Omental fat pad (tissue), 3 donors: ENCODE measurements at regions not wholly inside any gene's neighbourhood (a gene's known extent, or its start where the extent isn't known, plus 50 kb on each side); places are given as distances from the start of the nearest gene placed in this dataset.
A peak's percentile ranks its signal among the peaks of the same experiment; 100 is the strongest.
"Not testable (repeated sequence)": the region's sequence is repeated elsewhere in the genome, so short reads cannot be mapped to it uniquely, and the experiment has no call there.

ENCODE experiments used
- ATAC-seq: fragments of 150-250 bp; one replicate; pipeline ENCODE4 v1.9.1; 2016; ENCODE audit warnings: mild to moderate bottlenecking, moderate library complexity; ENCODE audit not compliant: low FRiP score
- DNase-seq: peaks from one replicate; pipeline ENCODE4 v3.0.0-alpha.2; 2019; ENCODE audit warnings: low spot score
- TF ChIP-seq, protein P1 (sequence below), 3 donors: fragments of 450-650 bp; IDR thresholded peaks; one replicate each; pipeline ENCODE4 v1.5.1; 2016 to 2017; ENCODE audit warnings: antibody characterized with exemption in 3 of 3, mild to moderate bottlenecking in 3 of 3, moderate library complexity in 2 of 3

DNA sequence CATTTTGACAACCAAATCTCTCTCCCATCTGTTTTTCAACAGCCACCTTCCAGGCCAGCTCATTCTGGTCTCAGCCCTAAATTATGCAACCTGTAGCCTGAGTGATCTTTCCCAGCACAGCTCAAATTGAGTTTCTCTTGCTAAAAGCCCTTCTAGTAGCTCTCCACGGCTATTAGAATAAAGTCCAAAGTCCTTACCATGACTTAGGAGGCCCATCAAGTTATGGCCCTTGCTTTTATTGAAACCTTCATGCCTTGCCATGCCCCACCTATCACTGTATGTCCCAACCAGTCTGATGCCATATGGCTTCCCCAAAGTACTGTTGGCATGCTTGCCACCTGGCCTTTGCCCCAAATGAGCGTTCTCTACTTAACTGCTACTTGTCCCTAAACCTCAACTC is 303.5 kb upstream of the GADL1 start:
- peak; percentile 58 for ATAC-seq
- TF ChIP-seq, protein P1, sequence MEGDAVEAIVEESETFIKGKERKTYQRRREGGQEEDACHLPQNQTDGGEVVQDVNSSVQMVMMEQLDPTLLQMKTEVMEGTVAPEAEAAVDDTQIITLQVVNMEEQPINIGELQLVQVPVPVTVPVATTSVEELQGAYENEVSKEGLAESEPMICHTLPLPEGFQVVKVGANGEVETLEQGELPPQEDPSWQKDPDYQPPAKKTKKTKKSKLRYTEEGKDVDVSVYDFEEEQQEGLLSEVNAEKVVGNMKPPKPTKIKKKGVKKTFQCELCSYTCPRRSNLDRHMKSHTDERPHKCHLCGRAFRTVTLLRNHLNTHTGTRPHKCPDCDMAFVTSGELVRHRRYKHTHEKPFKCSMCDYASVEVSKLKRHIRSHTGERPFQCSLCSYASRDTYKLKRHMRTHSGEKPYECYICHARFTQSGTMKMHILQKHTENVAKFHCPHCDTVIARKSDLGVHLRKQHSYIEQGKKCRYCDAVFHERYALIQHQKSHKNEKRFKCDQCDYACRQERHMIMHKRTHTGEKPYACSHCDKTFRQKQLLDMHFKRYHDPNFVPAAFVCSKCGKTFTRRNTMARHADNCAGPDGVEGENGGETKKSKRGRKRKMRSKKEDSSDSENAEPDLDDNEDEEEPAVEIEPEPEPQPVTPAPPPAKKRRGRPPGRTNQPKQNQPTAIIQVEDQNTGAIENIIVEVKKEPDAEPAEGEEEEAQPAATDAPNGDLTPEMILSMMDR (IDR thresholded peaks at IDR 0.05) = no peak

DNA sequence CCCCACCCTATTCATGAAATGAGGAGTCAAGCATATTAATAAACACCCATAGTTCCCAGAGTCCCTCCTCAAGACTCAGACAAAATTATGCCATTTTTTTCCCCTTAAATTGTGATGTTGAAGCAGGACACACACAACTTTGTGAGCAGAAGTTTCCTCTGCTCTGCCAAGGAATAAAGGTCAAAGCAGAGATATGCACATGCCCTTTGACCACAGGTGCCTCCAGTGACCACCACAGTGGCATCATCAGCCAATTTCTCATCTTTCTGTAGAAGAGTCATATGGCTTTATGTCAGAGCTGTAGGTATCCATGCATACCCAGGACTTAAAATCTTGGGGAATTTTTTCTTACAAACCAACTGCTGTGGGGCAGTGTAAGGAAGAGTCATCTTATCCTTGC is 304.4 kb upstream of the GADL1 start:
- TF ChIP-seq, protein P1 (IDR thresholded peaks at IDR 0.05) = no peak
- DNase-seq (no peak), ATAC-seq (no peak)

More for the DNA sequence above, 303.5 kb upstream of the GADL1 start:
- no peak for DNase-seq

DNA sequence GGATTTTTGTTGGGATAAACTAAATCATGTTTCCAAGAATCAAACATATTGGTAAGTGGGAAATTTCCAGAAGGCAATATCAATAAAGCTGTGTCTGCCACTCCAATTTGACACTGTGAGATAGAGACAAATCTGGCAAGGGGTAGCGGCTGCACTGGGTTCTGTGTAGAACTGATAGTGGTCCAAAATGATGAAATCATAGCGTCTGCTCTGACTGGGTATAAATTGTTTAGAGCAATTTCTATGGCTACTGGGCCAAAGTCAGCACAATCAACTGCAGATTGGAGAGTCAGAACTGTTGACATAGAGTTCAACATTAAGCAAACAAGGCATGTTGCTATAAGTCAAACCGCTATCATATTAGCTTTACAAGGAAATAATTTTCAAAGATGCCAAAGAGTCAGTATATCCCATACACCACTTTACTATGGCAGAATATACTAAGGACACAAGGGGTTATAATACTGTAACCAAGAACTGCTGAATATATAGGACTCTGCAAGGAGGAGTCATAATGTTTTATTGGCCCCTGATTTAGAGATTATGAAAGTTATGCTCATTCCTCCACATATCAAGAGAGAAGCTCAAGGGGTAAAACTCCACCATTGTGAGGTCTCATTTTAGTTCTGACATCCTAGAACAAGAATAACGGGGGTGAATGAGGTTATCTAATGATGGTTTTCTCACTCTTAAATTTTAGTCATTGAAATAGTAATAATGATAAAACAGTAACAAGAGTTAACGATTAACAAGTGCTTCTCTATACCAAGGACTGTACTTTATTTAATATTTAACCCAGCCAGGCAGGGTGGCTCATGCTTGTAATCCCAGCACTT is 309.7 kb upstream of the GADL1 start:
- DNase-seq (no peak), ATAC-seq (no peak)
- TF ChIP-seq, protein P1 (IDR thresholded peaks at IDR 0.05) = no peak

DNA sequence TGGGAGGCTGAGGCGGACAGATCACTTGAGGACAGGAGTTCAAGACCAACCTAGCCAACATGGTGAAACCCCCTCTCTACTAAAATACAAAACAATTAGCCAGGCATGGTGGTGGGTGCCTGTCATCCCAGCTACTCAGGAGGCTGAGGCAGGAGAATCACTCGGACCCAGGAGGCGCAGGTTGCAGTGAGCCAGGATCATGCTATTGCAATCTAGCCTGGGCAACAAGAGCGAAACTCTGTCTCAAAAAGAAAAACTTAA is 310.3 kb upstream of the GADL1 start:
- not testable (repeated sequence) for ATAC-seq, DNase-seq

DNA sequence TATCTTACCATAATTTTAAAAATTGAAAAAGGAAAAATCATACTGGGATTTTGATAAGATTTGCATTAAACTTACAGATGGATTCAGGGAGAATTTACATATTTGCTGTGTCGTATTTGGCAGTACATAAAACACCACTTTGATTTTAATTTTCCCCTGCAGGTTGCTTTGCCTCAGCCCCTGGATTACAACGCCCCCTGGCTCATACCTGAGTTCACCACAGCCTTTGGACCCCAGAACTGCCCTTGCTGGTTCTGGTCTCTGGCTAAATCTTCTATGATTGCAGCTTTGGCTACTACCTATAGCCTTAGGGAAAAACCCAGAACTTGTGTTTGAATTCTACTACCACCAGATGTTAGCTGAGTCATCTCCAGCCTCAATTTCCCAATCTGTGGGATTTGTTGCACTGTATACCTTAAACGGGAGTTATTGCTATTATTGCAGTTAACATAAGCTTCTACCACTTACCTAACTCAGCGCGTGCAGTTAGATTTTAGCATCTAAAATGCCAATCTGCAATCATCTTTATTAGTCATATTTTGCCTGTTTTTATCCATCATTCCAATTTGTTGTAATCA is 315.7 kb upstream of the GADL1 start:
- ATAC-seq (no peak), DNase-seq (no peak)
- TF ChIP-seq, protein P1 (IDR thresholded peaks at IDR 0.05) = no peak

DNA sequence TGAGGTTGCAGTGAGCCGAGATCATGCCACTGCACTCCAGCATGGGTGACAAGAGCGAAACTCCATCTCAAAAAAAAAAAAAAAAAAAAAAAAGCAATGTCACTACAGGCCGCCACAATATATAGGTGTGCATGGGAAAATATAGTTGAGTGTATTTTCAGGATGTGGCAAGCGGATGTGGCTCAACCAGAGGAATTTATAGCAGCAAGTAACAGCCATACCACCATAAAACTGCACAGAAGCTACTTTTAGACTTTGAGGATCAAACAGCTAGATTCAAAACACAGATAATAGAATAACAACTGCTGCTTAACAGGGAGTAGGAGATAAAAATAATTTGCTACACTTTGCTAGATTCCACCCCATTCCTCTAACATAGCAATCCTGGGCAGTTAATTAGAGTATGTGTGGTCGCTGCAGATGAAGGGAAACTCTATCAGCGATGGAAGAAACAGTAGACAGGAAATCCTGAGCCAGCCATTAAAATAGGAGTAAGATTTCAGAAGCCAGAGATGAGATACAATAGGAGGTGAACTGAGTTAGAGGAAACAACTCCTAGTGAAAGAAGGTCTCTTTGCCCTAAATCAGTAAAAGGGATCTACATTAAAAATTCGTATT is 318.7 kb upstream of the STT3B start:
- DNase-seq = no peak
- TF ChIP-seq, protein P1 (IDR thresholded peaks at IDR 0.05) = no peak
- no peak for ATAC-seq

DNA sequence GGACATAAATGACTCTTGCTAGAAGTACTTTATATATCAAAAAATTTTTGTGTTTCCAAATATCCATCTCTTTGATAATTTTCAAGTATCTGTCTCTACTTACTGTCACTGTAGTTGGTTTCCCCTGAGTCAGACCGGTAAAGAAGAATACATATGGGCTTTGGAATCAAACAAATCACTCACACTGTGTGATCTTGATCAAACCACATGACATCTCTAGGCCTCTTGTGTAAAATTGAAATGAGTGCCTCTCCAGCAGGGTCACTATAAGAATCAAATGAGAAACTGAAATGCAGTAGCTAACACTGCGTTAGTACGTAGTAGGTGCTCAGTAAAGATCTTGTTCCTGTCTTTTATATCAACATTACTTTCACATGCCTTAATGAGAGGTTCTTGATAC is 314.6 kb upstream of the STT3B start:
- ATAC-seq (no peak), DNase-seq (no peak)
- TF ChIP-seq, protein P1 (IDR thresholded peaks at IDR 0.05) = no peak
